CD4-positive, alpha-beta T cell treated with Interleukin-15 for 1 hour (primary cell): ENCODE measurements at regions not wholly inside any gene's neighbourhood (a gene's known extent, or its start where the extent isn't known, plus 50 kb on each side); places are given as distances from the start of the nearest gene placed in this dataset.

Experiments used
- DNase-seq: peaks from one replicate; pipeline ENCODE4 v3.0.0-alpha.2; 2020

- peak; percentile 44 for DNase-seq
Observed at GRCh38 chr1:96966536-96967138, 245.1 kb downstream of the PTBP2 start.

GRCh38 chr1:96967311-96967710, 245.7 kb downstream of the PTBP2 start:
- DNase-seq = no peak

- no peak for DNase-seq
Observed at GRCh38 chr1:96968541-96968940, 247.0 kb downstream of the PTBP2 start.

- no peak for DNase-seq
Observed at GRCh38 chr1:96968983-96969382, 247.4 kb downstream of the PTBP2 start.

- DNase-seq = no peak
Observed at GRCh38 chr1:96969656-96970163, 248.1 kb downstream of the PTBP2 start.

- no peak for DNase-seq
Observed at GRCh38 chr1:96971439-96971838, 249.9 kb downstream of the PTBP2 start.

GRCh38 chr1:96971849-96972602, 250.4 kb downstream of the PTBP2 start:
- no peak for DNase-seq

- DNase-seq = no peak
Observed at GRCh38 chr1:96973605-96974004, 252.0 kb downstream of the PTBP2 start.

GRCh38 chr1:96978444-96978843, 256.9 kb downstream of the PTBP2 start:
- no peak for DNase-seq

- no peak for DNase-seq
Observed at GRCh38 chr1:96978901-96979300, 257.3 kb downstream of the PTBP2 start.

GRCh38 chr1:96979304-96980268, 258.0 kb downstream of the PTBP2 start:
- DNase-seq = no peak

- no peak for DNase-seq
Observed at GRCh38 chr1:96980448-96980847, 258.9 kb downstream of the PTBP2 start.

- no peak for DNase-seq
Observed at GRCh38 chr1:96981181-96981580, 259.6 kb downstream of the PTBP2 start.

- DNase-seq = no peak
Observed at GRCh38 chr1:96982118-96982517, 260.5 kb downstream of the PTBP2 start.

GRCh38 chr1:96983866-96984265, 262.3 kb downstream of the PTBP2 start:
- DNase-seq = no peak

GRCh38 chr1:96987186-96987703, 265.7 kb downstream of the PTBP2 start:
- DNase-seq = no peak

GRCh38 chr1:96989302-96989701, 267.7 kb downstream of the PTBP2 start:
- DNase-seq = no peak

GRCh38 chr1:96990136-96990535, 268.6 kb downstream of the PTBP2 start:
- DNase-seq = no peak

GRCh38 chr1:96991261-96991660, 269.7 kb downstream of the PTBP2 start:
- no peak for DNase-seq

GRCh38 chr1:96992871-96993270, 271.3 kb downstream of the PTBP2 start:
- DNase-seq = no peak

GRCh38 chr1:96995351-96995750, 273.8 kb downstream of the PTBP2 start:
- no peak for DNase-seq

- DNase-seq = no peak
Observed at GRCh38 chr1:96996001-96996400, 274.4 kb downstream of the PTBP2 start.

GRCh38 chr1:96997717-96998116, 276.1 kb downstream of the PTBP2 start:
- no peak for DNase-seq
